Endothelial cell of umbilical vein (primary cell): ENCODE measurements at regions not wholly inside any gene's neighbourhood (a gene's known extent, or its start where the extent isn't known, plus 50 kb on each side); places are given as distances from the start of the nearest gene placed in this dataset.

Experiments
- CTCF ChIP-seq, 2 donors: IDR thresholded peaks; 1 replicate in 1 of 2; 2 replicates in 1 of 2; pipeline ENCODE4 v1.5.1; 2011; ENCODE audit warnings: low read length in 2 of 2, mild to moderate bottlenecking in 2 of 2, moderate library complexity in 2 of 2, control low read depth in 1 of 2, inconsistent platforms in 1 of 2, low read depth in 1 of 2; ENCODE audit not compliant: insufficient read depth in 1 of 2; ENCODE audit errors: extremely low read depth in 1 of 2
- EZH2 ChIP-seq: IDR thresholded peaks from 2 replicates; pipeline ENCODE4 v1.6.1; 2012; ENCODE audit warnings: borderline replicate concordance, low read depth, mild to moderate bottlenecking, moderate library complexity, low read length, inconsistent platforms; ENCODE audit not compliant: severe bottlenecking
- FOS ChIP-seq: IDR thresholded peaks from 2 replicates; pipeline ENCODE4 v1.6.1; 2011; ENCODE audit warnings: mild to moderate bottlenecking, low read length, moderate library complexity, borderline replicate concordance; ENCODE audit not compliant: insufficient read depth
- GATA2 ChIP-seq: IDR thresholded peaks from 2 replicates; pipeline ENCODE4 v1.7.0; 2011; ENCODE audit warnings: low read depth, mild to moderate bottlenecking, moderate library complexity, mixed read lengths, low read length; ENCODE audit not compliant: insufficient read length, insufficient read depth
- JUN ChIP-seq: IDR thresholded peaks from 2 replicates; pipeline ENCODE4 v1.6.1; 2011; ENCODE audit warnings: borderline replicate concordance, low read depth; ENCODE audit not compliant: insufficient read length, insufficient read depth
- POLR2A ChIP-seq: IDR thresholded peaks from 2 replicates; pipeline ENCODE4 v1.6.1; 2012; ENCODE audit warnings: low read depth, mild to moderate bottlenecking, control low read depth, low read length
- POLR2AphosphoS5 ChIP-seq: IDR thresholded peaks from 2 replicates; pipeline ENCODE4 v1.6.1; 2012; ENCODE audit warnings: low read depth, mild to moderate bottlenecking, control low read depth, low read length, moderate library complexity; ENCODE audit not compliant: insufficient read depth
- TF ChIP-seq, protein P1 (sequence below): IDR thresholded peaks from 2 replicates; pipeline ENCODE4 v1.6.1; 2011; ENCODE audit not compliant: insufficient read depth, insufficient read length

DNA sequence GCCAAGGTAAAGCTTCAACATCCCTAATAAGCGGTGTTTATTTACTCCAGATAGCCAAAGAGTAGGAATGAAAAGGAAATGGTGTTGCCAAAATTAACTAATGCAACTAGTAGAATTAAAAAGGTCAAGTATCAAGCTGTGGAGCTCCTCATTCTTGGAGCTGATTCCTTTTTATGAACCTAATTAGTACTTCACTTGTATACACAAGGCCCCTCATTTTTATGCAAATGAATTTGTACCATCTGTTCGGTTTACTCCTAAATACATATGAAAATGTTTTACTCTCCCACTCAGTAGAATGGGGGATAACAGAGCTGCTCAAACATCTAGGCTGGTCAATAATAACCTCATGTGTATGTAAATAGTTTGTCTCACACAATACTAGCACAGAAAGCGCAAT lies 426.4 kb upstream of the LUZP2 start:
- TF ChIP-seq EZH2 (no peak), POLR2A (no peak), CTCF (IDR thresholded peaks at IDR 0.05; ENCODE audit: extremely low read depth in 1 of 2, insufficient read depth in 1 of 2, low read depth in 1 of 2, low read length in 2 of 2) (no peak), GATA2 (no peak), POLR2AphosphoS5 (no peak), JUN (no peak), FOS (no peak)
- TF ChIP-seq, protein P1, sequence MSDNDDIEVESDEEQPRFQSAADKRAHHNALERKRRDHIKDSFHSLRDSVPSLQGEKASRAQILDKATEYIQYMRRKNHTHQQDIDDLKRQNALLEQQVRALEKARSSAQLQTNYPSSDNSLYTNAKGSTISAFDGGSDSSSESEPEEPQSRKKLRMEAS, result no peak
